Activated T-helper 17 cell treated with anti-CD3 and anti-CD28 coated beads, Interleukin-2, amount 50 U/mL, for 72 hours (primary cell): ENCODE measurements at regions not wholly inside any gene's neighbourhood (a gene's known extent, or its start where the extent isn't known, plus 50 kb on each side); places are given as distances from the start of the nearest gene placed in this dataset.
"Not testable (repeated sequence)": the region's sequence is repeated elsewhere in the genome, so short reads cannot be mapped to it uniquely, and the experiment has no call there.

Experiments
- ATAC-seq: fragments of 150-1000 bp; cut with Tn5 transposase; replicated peaks from 2 replicates; pipeline ENCODE4 v1.10.0; 2021; ENCODE audit warnings: mild to moderate bottlenecking, moderate library complexity
- H3K27ac Mint-ChIP-seq: one replicate; pipeline ENCODE4 v1.8.0; 2022; ENCODE audit warnings: mixed read lengths
- H3K27me3 Mint-ChIP-seq: one replicate; pipeline ENCODE4 v1.8.0; 2022; ENCODE audit warnings: mixed read lengths
- H3K36me3 Mint-ChIP-seq: one replicate; pipeline ENCODE4 v1.8.0; 2022; ENCODE audit warnings: low read depth, mild to moderate bottlenecking, mixed read lengths
- H3K4me1 Mint-ChIP-seq: one replicate; pipeline ENCODE4 v1.8.0; 2022; ENCODE audit warnings: mixed read lengths
- H3K4me3 Mint-ChIP-seq: one replicate; pipeline ENCODE4 v1.8.0; 2022; ENCODE audit warnings: mild to moderate bottlenecking, mixed read lengths
- H3K9me3 Mint-ChIP-seq: one replicate; pipeline ENCODE4 v1.8.0; 2022; ENCODE audit warnings: mixed read lengths

DNA sequence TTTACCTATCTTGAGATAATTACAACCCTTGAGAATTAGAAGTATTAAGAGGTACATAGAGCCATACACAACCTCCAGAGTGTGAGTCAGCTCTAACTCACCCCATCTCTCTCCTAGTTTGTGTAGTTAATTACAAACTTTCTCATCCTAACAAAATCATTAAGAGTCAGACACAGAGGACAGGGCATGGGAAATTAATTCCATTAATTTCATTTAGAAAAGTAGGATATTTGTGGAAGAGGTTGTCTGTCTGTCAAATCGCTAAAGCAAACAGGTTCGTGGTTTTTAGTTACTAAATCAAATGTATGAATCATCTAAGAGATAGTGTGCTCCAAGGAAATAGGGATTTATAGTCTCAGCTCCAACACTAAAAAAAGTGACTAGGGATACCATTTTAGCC lies 1261.4 kb upstream of the TENM4 start:
- H3K4me3 Mint-ChIP-seq, result no peak overlapping the region
- H3K27me3 Mint-ChIP-seq, result no peaks in the 10 kb centered on the region
- no peak for ATAC-seq
- H3K36me3 Mint-ChIP-seq, result no peaks in the 10 kb centered on the region
- no peaks in the 10 kb centered on the region for H3K4me1 Mint-ChIP-seq
- no peak overlapping the region for H3K27ac Mint-ChIP-seq
- peaks cover 15% of the 10 kb centered on the region for H3K9me3 Mint-ChIP-seq

GRCh38 chr11:80700386-80700785 lies 1259.6 kb upstream of the TENM4 start:
- Mint-ChIP-seq H3K4me1 (no peaks in the 10 kb centered on the region), H3K4me3 (no peak overlapping the region), H3K9me3 (peaks cover 15% of the 10 kb centered on the region), H3K27ac (no peak overlapping the region), H3K27me3 (no peaks in the 10 kb centered on the region), H3K36me3 (no peaks in the 10 kb centered on the region)
- no peak for ATAC-seq

GRCh38 chr11:80699406-80700177 lies 1258.8 kb upstream of the TENM4 start:
- H3K27ac Mint-ChIP-seq, H3K27me3 Mint-ChIP-seq, ATAC-seq, H3K4me3 Mint-ChIP-seq, H3K4me1 Mint-ChIP-seq, H3K36me3 Mint-ChIP-seq: not testable (repeated sequence)
- H3K9me3 Mint-ChIP-seq, result peaks cover 15% of the 10 kb centered on the region

DNA sequence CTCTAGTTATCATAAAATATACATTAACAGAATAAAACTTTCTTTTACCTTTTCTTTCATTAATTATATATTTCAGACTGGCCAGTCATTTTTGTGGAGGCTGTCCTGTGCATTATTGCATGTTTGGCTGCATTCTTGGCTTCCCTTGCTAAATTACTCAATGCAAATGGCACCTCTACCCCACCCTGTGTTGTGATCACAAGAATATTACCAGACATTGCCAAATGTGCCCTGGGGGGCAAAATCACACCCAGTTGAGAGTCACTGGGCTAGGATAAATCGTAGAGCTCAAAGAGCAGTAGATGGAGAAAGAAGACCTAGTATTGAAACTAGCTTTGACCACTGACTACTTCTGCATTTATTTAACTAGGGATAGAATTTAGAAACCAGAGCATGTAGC lies 1257.8 kb upstream of the TENM4 start:
- ATAC-seq, result no peak
- Mint-ChIP-seq H3K4me1 (no peaks in the 10 kb centered on the region), H3K36me3 (no peaks in the 10 kb centered on the region), H3K27ac (no peak overlapping the region), H3K9me3 (peaks cover 15% of the 10 kb centered on the region), H3K27me3 (no peaks in the 10 kb centered on the region), H3K4me3 (no peak overlapping the region)

DNA sequence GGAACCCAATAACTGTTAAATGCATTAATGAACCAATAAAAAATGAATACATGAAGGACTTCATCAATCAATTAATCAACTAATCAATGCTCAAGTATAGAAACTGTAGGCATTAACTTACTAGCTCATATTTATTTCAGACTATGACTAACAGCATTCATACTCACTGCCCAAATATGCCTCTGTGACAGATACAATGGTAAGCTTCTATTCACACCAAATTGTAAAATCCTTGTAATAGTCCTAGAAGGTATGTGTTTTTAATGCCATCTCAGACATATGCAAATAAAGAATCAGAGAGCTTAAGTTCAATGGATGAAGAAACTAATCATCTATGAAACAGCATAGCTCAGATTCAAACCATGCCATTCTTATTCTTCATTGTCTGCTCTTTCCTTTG lies 1253.6 kb upstream of the TENM4 start:
- H3K9me3 Mint-ChIP-seq, result peaks cover 13% of the 10 kb centered on the region
- H3K27me3 Mint-ChIP-seq, result no peaks in the 10 kb centered on the region
- H3K4me3 Mint-ChIP-seq, result no peak overlapping the region
- H3K4me1 Mint-ChIP-seq, result no peaks in the 10 kb centered on the region
- no peak for ATAC-seq
- H3K27ac Mint-ChIP-seq, result no peak overlapping the region
- no peaks in the 10 kb centered on the region for H3K36me3 Mint-ChIP-seq

GRCh38 chr11:80687941-80688340 lies 1247.1 kb upstream of the TENM4 start:
- Mint-ChIP-seq H3K36me3 (no peaks in the 10 kb centered on the region), H3K27me3 (no peaks in the 10 kb centered on the region), H3K27ac (no peak overlapping the region), H3K9me3 (peaks cover 6% of the 10 kb centered on the region), H3K4me1 (no peaks in the 10 kb centered on the region), H3K4me3 (no peak overlapping the region)
- ATAC-seq, result no peak

DNA sequence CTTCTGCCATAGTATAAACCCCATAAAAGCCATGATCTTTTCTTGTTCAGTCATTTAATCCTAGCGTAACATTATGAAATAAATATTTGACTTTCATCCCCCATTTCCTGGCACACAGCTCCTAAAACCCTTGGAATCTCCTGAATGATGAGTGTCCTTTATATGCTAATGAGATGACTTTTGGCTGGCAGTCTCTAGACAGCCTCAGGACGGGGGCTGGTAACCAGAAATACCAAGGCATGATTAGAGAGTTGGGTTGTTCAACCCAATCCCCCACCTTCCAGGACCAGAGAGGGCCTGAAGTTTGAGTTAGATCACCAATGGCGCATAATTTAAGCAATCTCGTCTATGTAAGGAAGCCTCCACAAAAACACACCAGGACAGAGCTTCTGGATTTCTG lies 1246.1 kb upstream of the TENM4 start:
- H3K27me3 Mint-ChIP-seq, result no peaks in the 10 kb centered on the region
- H3K9me3 Mint-ChIP-seq, result peaks cover 9% of the 10 kb centered on the region
- no peak overlapping the region for H3K27ac Mint-ChIP-seq
- ATAC-seq, result no peak
- H3K4me3 Mint-ChIP-seq, result no peak overlapping the region
- no peaks in the 10 kb centered on the region for H3K4me1 Mint-ChIP-seq
- no peaks in the 10 kb centered on the region for H3K36me3 Mint-ChIP-seq

DNA sequence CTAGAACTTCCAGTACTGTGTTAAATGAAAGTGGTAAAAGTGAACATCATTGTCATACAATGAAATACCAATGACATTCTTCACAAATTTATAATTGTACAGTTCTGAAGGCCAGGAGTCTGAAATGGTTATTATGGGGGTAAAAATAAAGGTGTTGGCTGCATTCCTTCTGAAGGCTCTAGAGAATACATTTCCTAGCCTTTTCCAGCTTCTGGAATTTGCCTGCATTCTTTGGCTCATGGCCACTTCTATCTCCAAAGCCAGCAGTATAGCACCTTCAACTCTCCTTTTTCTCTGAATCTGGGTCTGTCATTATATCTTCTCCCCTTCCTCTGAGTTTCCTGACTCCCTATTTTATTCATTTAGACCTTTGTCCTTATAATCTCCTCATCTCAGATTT lies 1232.7 kb upstream of the TENM4 start:
- H3K4me3 Mint-ChIP-seq, result no peak overlapping the region
- no peaks in the 10 kb centered on the region for H3K36me3 Mint-ChIP-seq
- no peak overlapping the region for H3K27ac Mint-ChIP-seq

DNA sequence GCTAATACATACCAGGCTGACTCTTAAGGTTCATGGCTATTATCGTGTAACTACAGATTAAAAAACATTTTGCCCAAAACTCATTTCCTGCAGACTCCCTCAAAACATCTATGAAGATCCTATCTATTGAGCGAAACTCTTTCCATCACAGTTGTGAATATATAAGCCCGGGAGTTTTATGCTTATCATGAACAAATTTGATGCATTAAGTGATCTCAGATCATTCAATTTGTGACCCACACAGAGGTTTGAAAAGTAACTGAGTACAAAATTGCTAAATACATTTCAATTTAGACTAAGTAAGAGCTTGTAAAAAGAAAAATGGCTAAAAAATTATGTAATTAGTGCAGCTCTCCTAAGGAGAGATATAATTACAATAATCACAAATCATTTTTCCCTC lies 1228.8 kb upstream of the TENM4 start:
- H3K27me3 Mint-ChIP-seq, result no peaks in the 10 kb centered on the region
- no peak for ATAC-seq
- H3K36me3 Mint-ChIP-seq, result no peaks in the 10 kb centered on the region
- H3K4me3 Mint-ChIP-seq, result no peak overlapping the region
- no peaks in the 10 kb centered on the region for H3K4me1 Mint-ChIP-seq
- H3K9me3 Mint-ChIP-seq, result peaks cover 22% of the 10 kb centered on the region
- no peak overlapping the region for H3K27ac Mint-ChIP-seq

More for the DNA sequence above, 1232.7 kb upstream of the TENM4 start:
- ATAC-seq, result no peak
- H3K27me3 Mint-ChIP-seq, result no peaks in the 10 kb centered on the region
- H3K4me1 Mint-ChIP-seq, result no peaks in the 10 kb centered on the region
- H3K9me3 Mint-ChIP-seq, result peaks cover 28% of the 10 kb centered on the region

- Mint-ChIP-seq H3K4me1 (no peaks in the 10 kb centered on the region), H3K27ac (no peak overlapping the region)
- no peak for ATAC-seq
Observed at GRCh38 chr11:80668039-80668438, 1227.2 kb upstream of the TENM4 start.

DNA sequence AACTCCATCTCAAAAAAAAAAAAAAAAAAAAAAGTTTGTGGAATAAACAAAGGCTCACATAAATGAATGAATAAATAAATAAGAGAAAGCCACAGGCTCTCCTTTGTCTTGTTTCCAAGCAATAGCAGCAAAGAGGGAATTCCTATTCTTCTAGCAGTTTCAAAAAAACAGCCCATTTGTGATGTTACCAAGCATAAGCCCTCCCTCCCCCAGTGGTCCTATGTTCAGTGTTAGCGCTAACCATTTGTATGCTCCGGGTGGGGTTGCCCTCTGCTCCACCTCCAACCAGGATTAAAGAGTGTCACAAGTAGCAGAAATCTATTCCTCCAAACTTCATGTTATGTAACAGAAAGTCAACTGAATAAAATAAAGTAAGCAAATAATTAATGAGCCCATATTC lies 1215.0 kb upstream of the TENM4 start:
- peaks cover 13% of the 10 kb centered on the region for H3K9me3 Mint-ChIP-seq
- H3K4me1 Mint-ChIP-seq, result no peaks in the 10 kb centered on the region

More at GRCh38 chr11:80668039-80668438, 1227.2 kb upstream of the TENM4 start:
- Mint-ChIP-seq H3K36me3 (no peaks in the 10 kb centered on the region), H3K27me3 (no peaks in the 10 kb centered on the region), H3K4me3 (no peak overlapping the region), H3K9me3 (peaks cover 27% of the 10 kb centered on the region)

GRCh38 chr11:80650966-80651365 lies 1210.1 kb upstream of the TENM4 start:
- Mint-ChIP-seq H3K4me1 (no peaks in the 10 kb centered on the region), H3K36me3 (no peaks in the 10 kb centered on the region), H3K27me3 (no peaks in the 10 kb centered on the region), H3K4me3 (no peak overlapping the region), H3K9me3 (peaks cover 11% of the 10 kb centered on the region), H3K27ac (no peak overlapping the region)
- no peak for ATAC-seq

More for the DNA sequence above, 1215.0 kb upstream of the TENM4 start:
- Mint-ChIP-seq H3K27me3 (no peaks in the 10 kb centered on the region), H3K27ac (no peak overlapping the region), H3K4me3 (no peak overlapping the region), H3K36me3 (no peaks in the 10 kb centered on the region)
- ATAC-seq, result no peak

- Mint-ChIP-seq H3K27ac (no peak overlapping the region), H3K36me3 (no peaks in the 10 kb centered on the region), H3K4me3 (no peak overlapping the region), H3K27me3 (no peaks in the 10 kb centered on the region), H3K9me3 (peaks cover 17% of the 10 kb centered on the region), H3K4me1 (no peaks in the 10 kb centered on the region)
- no peak for ATAC-seq
Observed at GRCh38 chr11:80649186-80649585, 1208.4 kb upstream of the TENM4 start.

GRCh38 chr11:80638296-80638695 lies 1197.5 kb upstream of the TENM4 start:
- H3K27me3 Mint-ChIP-seq, result no peaks in the 10 kb centered on the region
- ATAC-seq, result no peak
- no peaks in the 10 kb centered on the region for H3K36me3 Mint-ChIP-seq
- peaks cover 30% of the 10 kb centered on the region for H3K9me3 Mint-ChIP-seq
- no peak overlapping the region for H3K27ac Mint-ChIP-seq
- no peaks in the 10 kb centered on the region for H3K4me1 Mint-ChIP-seq
- no peak overlapping the region for H3K4me3 Mint-ChIP-seq

GRCh38 chr11:80637571-80637970 lies 1196.7 kb upstream of the TENM4 start:
- no peaks in the 10 kb centered on the region for H3K27me3 Mint-ChIP-seq
- H3K36me3 Mint-ChIP-seq, result no peaks in the 10 kb centered on the region
- peaks cover 30% of the 10 kb centered on the region for H3K9me3 Mint-ChIP-seq
- no peak for ATAC-seq
- H3K4me1 Mint-ChIP-seq, result no peaks in the 10 kb centered on the region
- no peak overlapping the region for H3K4me3 Mint-ChIP-seq
- H3K27ac Mint-ChIP-seq, result no peak overlapping the region

- H3K27me3 Mint-ChIP-seq, result no peaks in the 10 kb centered on the region
- no peak overlapping the region for H3K4me3 Mint-ChIP-seq
- no peaks in the 10 kb centered on the region for H3K36me3 Mint-ChIP-seq
- H3K4me1 Mint-ChIP-seq, result no peaks in the 10 kb centered on the region
- peaks cover 30% of the 10 kb centered on the region for H3K9me3 Mint-ChIP-seq
- no peak for ATAC-seq
- no peak overlapping the region for H3K27ac Mint-ChIP-seq
Observed at GRCh38 chr11:80636999-80637398, 1196.2 kb upstream of the TENM4 start.
